K562 (cell line): ENCODE measurements at regions not wholly inside any gene's neighbourhood (a gene's known extent, or its start where the extent isn't known, plus 50 kb on each side); places are given as distances from the start of the nearest gene placed in this dataset.

ENCODE experiments used
- ATAC-seq: fragments of 200-7000 bp; cut with Tn5 transposase; 3 replicates; pipeline ENCODE4 v1.9.1; 2020; ENCODE audit warnings: moderate library complexity
- BruUV-seq: library from RNA; stranded (reverse); fragments of 400-500 nt; replicated peaks from 2 replicates; lab custom pipeline; 2021; lab: Mats Ljungman, UMichigan
- CTCF ChIA-PET: fragments of 300-600 bp; formaldehyde crosslinking; extraction: SDS; loops from one replicate; lab custom pipeline; 2021; ENCODE audit warnings: low intra/inter-chr PET ratio; lab: Yijun Ruan, JAX
- POLR2A ChIA-PET: fragments of 300-600, 350-650 bp; sonication (Branson Sonifier 250); formaldehyde crosslinking; extraction: SDS; loops from one replicate; lab custom pipeline; 2021; ENCODE audit warnings: antibody characterized with exemption, inconsistent platforms; lab: Yijun Ruan, JAX
- DNase-seq, 4 experiments: peaks; one replicate each; pipeline versions ENCODE4 v3.0.0 to v3.0.0-alpha.2; 2011 to 2018; ENCODE audit warnings: low spot score in 3 of 4, mixed read lengths in 3 of 4; ENCODE audit errors: extremely low read depth in 1 of 4
- FAIRE-seq: peaks from 2 replicates; lab custom pipeline; 2011; peaks lifted over from hg19 to GRCh38; lab: Jason Lieb, UNC
- H2AFZ ChIP-seq: 2 replicates; pipeline ENCODE4 v1.6.0; 2011; ENCODE audit warnings: low read depth, low read length, control low read depth, inconsistent platforms
- H3K27ac ChIP-seq: fragments of 200-600 bp; 3 replicates; pipeline ENCODE4 v1.8.0; 2011; ENCODE audit warnings: low read depth, mild to moderate bottlenecking, control low read depth, inconsistent platforms, low read length, moderate library complexity, mixed read lengths; ENCODE audit errors: extremely low read depth
- H3K27me3 ChIP-seq, 2 experiments: fragments of 300-600 bp in 1 of 2; 2 replicates in 1 of 2; 3 replicates in 1 of 2; pipeline versions ENCODE4 v1.6.0 to v1.8.0; 2011; ENCODE audit warnings: inconsistent platforms in 2 of 2, low read length in 2 of 2, mild to moderate bottlenecking in 1 of 2, mixed read lengths in 1 of 2, moderate library complexity in 1 of 2; ENCODE audit not compliant: control insufficient read depth in 2 of 2, insufficient read depth in 2 of 2
- H3K36me3 ChIP-seq: fragments of 300-600 bp; 3 replicates; pipeline ENCODE4 v1.8.0; 2011; ENCODE audit warnings: mild to moderate bottlenecking, low read length, inconsistent platforms; ENCODE audit not compliant: control insufficient read depth, insufficient read depth
- H3K4me1 ChIP-seq, 2 experiments: fragments of 200-600 bp in 1 of 2; replicated peaks in 1 of 2; 2 replicates in 1 of 2; 3 replicates in 1 of 2; pipeline versions ENCODE4 v1.5.1 to v1.8.0; 2011; ENCODE audit warnings: inconsistent platforms in 2 of 2, low read length in 2 of 2, mild to moderate bottlenecking in 1 of 2, mixed read lengths in 1 of 2, moderate library complexity in 1 of 2; ENCODE audit not compliant: control insufficient read depth in 2 of 2, insufficient read depth in 2 of 2
- H3K4me2 ChIP-seq: 2 replicates; pipeline ENCODE4 v1.6.1; 2011; ENCODE audit warnings: low read length, control low read depth, inconsistent platforms, mixed read lengths; ENCODE audit not compliant: insufficient read depth
- H3K4me3 ChIP-seq: fragments of 200-600 bp; sonication (generic), shearing (Covaris generic); 2 replicates; pipeline ENCODE4 v1.5.1; 2016; ENCODE audit warnings: control low read depth, inconsistent platforms
- H3K79me2 ChIP-seq: fragments of 200-600 bp; 3 replicates; pipeline ENCODE4 v1.8.0; 2011; ENCODE audit warnings: low read length, inconsistent platforms; ENCODE audit not compliant: control insufficient read depth, insufficient read depth
- H3K9ac ChIP-seq, 2 experiments: 2 replicates each; pipeline versions ENCODE4 v1.6.0 to v1.6.1; 2011; ENCODE audit warnings: low read depth in 2 of 2, low read length in 2 of 2, control low read depth in 1 of 2, inconsistent platforms in 1 of 2, mild to moderate bottlenecking in 1 of 2, mixed read lengths in 1 of 2; ENCODE audit not compliant: insufficient read depth in 1 of 2
- H3K9me1 ChIP-seq: one replicate; pipeline ENCODE4 v1.6.0; 2011; ENCODE audit warnings: inconsistent platforms, mild to moderate bottlenecking, low read length, moderate library complexity; ENCODE audit not compliant: control insufficient read depth, insufficient read depth
- H3K9me3 ChIP-seq: replicated peaks from 2 replicates; pipeline ENCODE4 v1.5.1; 2011; ENCODE audit warnings: low read depth, low read length, inconsistent platforms; ENCODE audit not compliant: control insufficient read depth, insufficient read depth
- H4K20me1 ChIP-seq: replicated peaks from 2 replicates; pipeline ENCODE4 v1.6.1; 2011; ENCODE audit warnings: low read length, inconsistent platforms, mixed read lengths; ENCODE audit not compliant: control insufficient read depth, insufficient read depth
- CBFB ChIP-seq: sonication (generic); formaldehyde crosslinking; IDR thresholded peaks from 2 replicates; pipeline ENCODE4 v1.4.0; 2020; ENCODE audit warnings: mild to moderate bottlenecking, missing genetic modification reagents
- CHD4 ChIP-seq: fragments of 200-600 bp; sonication (generic); IDR thresholded peaks from 3 replicates; pipeline ENCODE4 v1.6.1; 2012; ENCODE audit warnings: low read depth, mild to moderate bottlenecking, mixed read lengths, low read length, inconsistent platforms; ENCODE audit not compliant: insufficient read depth, insufficient replicate concordance, poor library complexity, severe bottlenecking
- CREB3L1 ChIP-seq: fragments of 450-650 bp; IDR thresholded peaks from 2 replicates; pipeline ENCODE4 v1.6.1; 2014; ENCODE audit warnings: low read depth, mild to moderate bottlenecking, moderate library complexity, borderline replicate concordance
- CSDE1 ChIP-seq, 2 experiments: fragments of 450-650 bp; IDR thresholded peaks; 2 replicates each; pipeline ENCODE4 v1.6.1; 2016; ENCODE audit warnings: mild to moderate bottlenecking in 1 of 2
- ELF4 ChIP-seq: fragments of 450-650 bp; formaldehyde crosslinking; IDR thresholded peaks from 2 replicates; pipeline ENCODE4 v1.4.0; 2022; ENCODE audit warnings: missing genetic modification characterization
- GABPB2 ChIP-seq: fragments of 250-450 bp; sonication (Bioruptor Pico); conservative IDR thresholded peaks from 2 replicates; pipeline ENCODE4 v1.5.1; 2021; ENCODE audit warnings: mild to moderate bottlenecking
- HMGN3 ChIP-seq: IDR thresholded peaks from 2 replicates; pipeline ENCODE4 v1.6.1; 2011; ENCODE audit warnings: borderline replicate concordance, low read depth, mild to moderate bottlenecking, mixed read lengths, low read length; ENCODE audit not compliant: insufficient read length; ENCODE audit errors: extremely low read depth
- PATZ1 ChIP-seq: fragments of 250-450 bp; sonication (Bioruptor Pico); IDR thresholded peaks from 2 replicates; pipeline ENCODE4 v1.5.0; 2020; ENCODE audit warnings: mild to moderate bottlenecking, borderline replicate concordance
- POLR3A ChIP-seq: IDR thresholded peaks from 2 replicates; pipeline ENCODE4 v1.6.1; 2011; ENCODE audit warnings: borderline replicate concordance, mild to moderate bottlenecking, moderate library complexity; ENCODE audit not compliant: insufficient read length, insufficient read depth; ENCODE audit errors: extremely low read depth
- POU5F1 ChIP-seq: fragments of 150-350 bp; IDR thresholded peaks from 2 replicates; pipeline ENCODE4 v1.6.1; 2014; ENCODE audit warnings: borderline replicate concordance, low read length, low read depth, mild to moderate bottlenecking; ENCODE audit not compliant: partially characterized antibody
- SRF ChIP-seq, 2 experiments: fragments of 250-450, 450-650 bp in 1 of 2; sonication (Bioruptor Pico) in 1 of 2; sonication (generic) in 1 of 2; formaldehyde crosslinking; IDR thresholded peaks; 2 replicates each; pipeline versions ENCODE4 v1.5.0 to v1.5.1; 2020 to 2022; ENCODE audit warnings: mild to moderate bottlenecking in 1 of 2, missing genetic modification reagents in 1 of 2
- UBTF ChIP-seq, 2 experiments: IDR thresholded peaks; 2 replicates each; pipeline ENCODE4 v1.6.1; 2012; ENCODE audit warnings: improper control_type of control experiment in 2 of 2, low read depth in 2 of 2, low read length in 2 of 2, borderline replicate concordance in 1 of 2
- ZNF217 ChIP-seq: sonication (generic); formaldehyde crosslinking; IDR thresholded peaks from 2 replicates; pipeline ENCODE4 v1.8.0; 2022; ENCODE audit warnings: mild to moderate bottlenecking, missing genetic modification reagents
- ZNF23 ChIP-seq: fragments of 250-450 bp; sonication (Bioruptor Pico); IDR thresholded peaks from 2 replicates; pipeline ENCODE4 v1.4.0; 2020; ENCODE audit warnings: mild to moderate bottlenecking
- ZNF408 ChIP-seq: fragments of 250-450 bp; sonication (Bioruptor Pico); IDR thresholded peaks from 2 replicates; pipeline ENCODE4 v1.4.0; 2020; ENCODE audit warnings: low read depth, mild to moderate bottlenecking, moderate library complexity
- WGBS: fragments of 100-300 bp; shearing (Covaris generic); methylation state at CpG from one replicate; pipeline ENCODE4 v1.1.6; 2016; ENCODE audit warnings: low coverage, mixed read lengths; ENCODE audit not compliant: insufficient coverage; ENCODE audit errors: missing lambda C conversion rate; 5-methylcytosine and 5-hydroxymethylcytosine counted together
- in situ Hi-C: fragments of 300-500 bp; cut with MboI; formaldehyde crosslinking; loops from 4 replicates; pipeline ENCODE4 v1.15.0; 2018; ENCODE audit warnings: inconsistent platforms, mixed read lengths
- intact Hi-C: fragments of 100-400 bp; cut with micrococcal nuclease; formaldehyde crosslinking; loops from 2 replicates; pipeline ENCODE4 v1.14.2; 2022

GRCh38 chr4:17284323-17285175 is 227.3 kb downstream of the QDPR start:
- ATAC-seq (no peak), FAIRE-seq (no peak), DNase-seq (no peak)
- ChIA-PET CTCF (no interaction called here), POLR2A (interaction anchor here (0.7 kb wide), 1 partner anchor 883 kb away, joined by 4 read pairs; no protein-coding TSS in a partner anchor)
- H3K79me2 ChIP-seq, result no peaks in the 10 kb centered on the region
- no peaks in the 10 kb centered on the region for H3K4me1 ChIP-seq
- no peaks in the 10 kb centered on the region for H4K20me1 ChIP-seq
- H3K9ac ChIP-seq, result no peak overlapping the region
- in situ Hi-C loops (no loop called here), intact Hi-C loops (no loop called here)
- no TSS peak for BruUV-seq
- H2AFZ ChIP-seq, result no peak overlapping the region
- H3K27me3 ChIP-seq, result no peaks in the 10 kb centered on the region; a peak in 1 of 5 replicates
- H3K4me3 ChIP-seq, result no peak overlapping the region
- H3K9me3 ChIP-seq, result no peaks in the 10 kb centered on the region
- no peak overlapping the region for H3K4me2 ChIP-seq
- WGBS, result 0% methylated on average over 5 of the region's 5 CpGs
- H3K9me1 ChIP-seq, result no peaks in the 10 kb centered on the region
- no peak overlapping the region for H3K27ac ChIP-seq
- no peaks in the 10 kb centered on the region for H3K36me3 ChIP-seq
- no peak for TF ChIP-seq PATZ1 (CRISPR knock-in tag)
- TF ChIP-seq POLR3A, result no peak
- TF ChIP-seq CSDE1 (IDR thresholded peaks at IDR 0.05), result no peak
- TF ChIP-seq UBTF (IDR thresholded peaks at IDR 0.05; ENCODE audit: borderline replicate concordance in 1 of 2, low read depth in 2 of 2, low read length in 2 of 2), result no peak
- TF ChIP-seq ZNF217, result no peak
- no peak for TF ChIP-seq HMGN3
- TF ChIP-seq ZNF23, result no peak
- no peak for TF ChIP-seq ELF4 (CRISPR knock-in tag)
- TF ChIP-seq SRF (CRISPR knock-in tag; IDR thresholded peaks at IDR 0.05), result no peak
- no peak for TF ChIP-seq ZNF408
- TF ChIP-seq CREB3L1, result no peak
- TF ChIP-seq POU5F1, result no peak
- TF ChIP-seq CBFB (CRISPR knock-in tag), result no peak
- TF ChIP-seq GABPB2 (CRISPR knock-in tag), result no peak
- TF ChIP-seq CHD4, result no peak
